ENCODE measurements at regions not wholly inside any gene's neighbourhood (a gene's known extent, or its start where the extent isn't known, plus 50 kb on each side); places are given as distances from the start of the nearest gene placed in this dataset.
"Not testable (repeated sequence)": the region's sequence is repeated elsewhere in the genome, so short reads cannot be mapped to it uniquely, and the experiment has no call there.

DNA sequence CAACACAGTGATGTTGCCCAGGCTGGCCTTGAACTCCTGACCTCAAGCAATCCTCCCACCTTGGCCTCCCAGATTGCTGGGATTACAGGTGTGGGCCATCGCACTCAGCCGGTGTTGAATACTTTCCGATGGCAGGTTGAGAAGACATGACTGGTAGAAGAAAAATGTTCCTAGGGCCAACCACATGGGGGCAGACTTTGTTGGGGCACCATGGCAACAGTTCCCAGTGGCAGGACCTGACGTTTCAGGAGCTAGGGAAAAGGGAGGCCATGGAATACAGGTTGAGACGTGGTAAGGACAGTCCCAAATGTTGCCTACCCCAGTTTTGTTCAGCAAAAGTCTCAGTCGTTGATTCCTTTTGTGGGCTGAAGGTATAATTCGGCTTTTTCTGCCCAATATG, 134.6 kb downstream of the ASMT start:
- no peak overlapping the region for H3K4me3 ChIP-seq (ENCODE audit: low read depth, low read length)
- TF ChIP-seq, protein P1, sequence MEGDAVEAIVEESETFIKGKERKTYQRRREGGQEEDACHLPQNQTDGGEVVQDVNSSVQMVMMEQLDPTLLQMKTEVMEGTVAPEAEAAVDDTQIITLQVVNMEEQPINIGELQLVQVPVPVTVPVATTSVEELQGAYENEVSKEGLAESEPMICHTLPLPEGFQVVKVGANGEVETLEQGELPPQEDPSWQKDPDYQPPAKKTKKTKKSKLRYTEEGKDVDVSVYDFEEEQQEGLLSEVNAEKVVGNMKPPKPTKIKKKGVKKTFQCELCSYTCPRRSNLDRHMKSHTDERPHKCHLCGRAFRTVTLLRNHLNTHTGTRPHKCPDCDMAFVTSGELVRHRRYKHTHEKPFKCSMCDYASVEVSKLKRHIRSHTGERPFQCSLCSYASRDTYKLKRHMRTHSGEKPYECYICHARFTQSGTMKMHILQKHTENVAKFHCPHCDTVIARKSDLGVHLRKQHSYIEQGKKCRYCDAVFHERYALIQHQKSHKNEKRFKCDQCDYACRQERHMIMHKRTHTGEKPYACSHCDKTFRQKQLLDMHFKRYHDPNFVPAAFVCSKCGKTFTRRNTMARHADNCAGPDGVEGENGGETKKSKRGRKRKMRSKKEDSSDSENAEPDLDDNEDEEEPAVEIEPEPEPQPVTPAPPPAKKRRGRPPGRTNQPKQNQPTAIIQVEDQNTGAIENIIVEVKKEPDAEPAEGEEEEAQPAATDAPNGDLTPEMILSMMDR (conservative IDR thresholded peaks at IDR 0.05; ENCODE audit: low read depth, low read length): no peak
- no peak for DNase-seq (ENCODE audit: low read depth)

DNA sequence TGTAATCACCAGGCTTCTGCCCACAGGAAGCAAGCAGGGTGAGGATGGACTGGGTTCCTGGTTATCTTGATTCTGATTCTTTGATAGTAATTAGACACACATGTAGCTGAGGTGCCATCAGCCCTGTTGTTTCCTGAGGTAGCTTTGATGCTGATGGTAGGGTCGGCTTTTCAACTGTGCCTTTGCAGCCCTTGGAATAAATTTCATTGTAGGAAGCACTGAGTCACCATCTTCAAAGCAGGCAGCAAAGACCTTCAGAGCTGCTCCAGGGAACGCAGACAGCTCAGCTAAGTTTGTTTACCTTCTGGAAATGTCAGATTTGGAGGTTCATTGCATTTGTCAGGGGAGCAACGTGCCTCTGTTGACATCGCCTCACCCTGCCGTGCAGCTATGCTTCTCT, 135.4 kb downstream of the ASMT start:
- no peak for DNase-seq (ENCODE audit: low read depth)
- TF ChIP-seq, protein P1 (conservative IDR thresholded peaks at IDR 0.05; ENCODE audit: low read depth, low read length): no peak
- H3K4me3 ChIP-seq (ENCODE audit: low read depth, low read length): no peak overlapping the region

DNA sequence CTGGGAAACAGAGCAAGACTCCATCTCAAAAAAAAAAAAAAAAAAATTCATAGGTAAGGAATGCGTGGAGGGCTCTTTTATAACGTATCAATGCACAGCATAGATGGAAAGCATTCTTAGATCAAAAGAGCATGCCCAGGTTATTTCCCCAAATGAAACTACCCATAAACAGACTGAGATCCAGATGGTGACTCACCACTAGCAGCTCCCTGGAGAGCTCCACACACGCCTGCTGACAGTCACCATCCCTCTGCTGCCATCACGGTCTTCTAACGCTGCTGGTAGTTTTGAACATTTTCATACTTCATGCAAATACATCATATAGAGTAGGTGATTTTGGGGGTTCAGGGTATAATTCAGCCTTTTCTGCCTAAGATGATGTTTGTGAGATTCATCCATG, 136.9 kb downstream of the ASMT start:
- no peak for DNase-seq (ENCODE audit: low read depth)
- TF ChIP-seq, protein P1 (conservative IDR thresholded peaks at IDR 0.05; ENCODE audit: low read depth, low read length): no peak
- H3K4me3 ChIP-seq (ENCODE audit: low read depth, low read length): no peak overlapping the region

DNA sequence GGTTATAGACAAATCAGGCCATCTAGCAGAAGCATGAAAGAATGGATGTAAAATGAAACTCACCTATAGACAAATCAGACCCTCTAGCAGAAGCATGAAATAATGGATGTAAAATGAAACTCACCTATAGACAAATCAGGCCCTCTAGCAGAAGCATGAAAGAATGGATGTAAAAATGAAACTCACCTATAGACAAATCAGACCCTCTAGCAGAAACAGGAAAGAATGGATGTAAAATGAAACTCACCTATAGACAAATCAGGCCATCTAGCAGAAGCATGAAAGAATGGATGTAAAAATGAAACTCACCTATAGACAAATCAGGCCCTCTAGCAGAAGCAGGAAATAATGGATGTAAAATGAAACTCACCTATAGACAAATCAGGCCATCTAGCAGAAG, 137.9 kb downstream of the ASMT start:
- not testable (repeated sequence) for H3K4me3 ChIP-seq (ENCODE audit: low read depth, low read length); DNase-seq (ENCODE audit: low read depth)

DNA sequence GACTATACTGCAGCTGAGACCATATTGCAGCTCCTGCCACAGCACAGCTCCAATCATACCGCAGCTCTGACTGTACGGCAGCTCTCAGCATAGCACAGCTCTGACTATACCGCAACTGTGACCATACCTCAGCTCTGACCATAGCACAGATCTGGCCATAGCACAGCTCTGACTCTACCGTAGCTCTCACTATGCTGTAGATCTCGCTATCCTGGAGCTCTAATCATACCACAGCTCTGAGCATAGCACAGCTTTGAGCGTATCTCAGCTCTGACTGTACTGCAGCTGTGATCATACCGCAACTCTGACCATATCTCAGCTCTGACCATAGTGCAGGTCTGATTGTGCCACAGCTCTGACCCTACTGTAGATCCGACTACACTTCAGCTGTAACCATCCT, 139.2 kb downstream of the ASMT start:
- H3K4me3 ChIP-seq (ENCODE audit: low read depth, low read length): no peak overlapping the region
- TF ChIP-seq, protein P1 (conservative IDR thresholded peaks at IDR 0.05; ENCODE audit: low read depth, low read length): no peak
- DNase-seq (ENCODE audit: low read depth): no peak

DNA sequence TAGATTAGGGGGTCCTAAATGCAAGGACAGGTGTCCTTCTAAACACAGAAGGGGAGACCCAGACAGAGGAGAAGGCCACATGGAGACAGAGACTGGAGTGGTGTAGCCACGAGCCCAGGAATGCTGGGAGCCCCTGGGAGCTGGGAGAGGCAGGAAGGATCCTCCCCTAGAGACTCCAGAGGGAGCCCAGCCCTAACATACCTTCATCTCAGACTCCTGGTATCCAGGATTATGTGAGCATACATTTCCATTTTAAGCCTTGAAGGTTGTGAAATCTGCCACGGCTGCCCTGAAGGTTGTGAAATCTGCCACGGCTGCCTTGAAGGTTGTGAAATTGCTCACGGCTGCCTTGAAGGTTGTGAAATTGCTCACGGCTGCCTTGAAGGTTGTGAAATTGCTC, 148.4 kb downstream of the ASMT start:
- DNase-seq (ENCODE audit: low read depth): no peak
- no peak overlapping the region for H3K4me3 ChIP-seq (ENCODE audit: low read depth, low read length)
- TF ChIP-seq, protein P1 (conservative IDR thresholded peaks at IDR 0.05; ENCODE audit: low read depth, low read length): no peak

DNA sequence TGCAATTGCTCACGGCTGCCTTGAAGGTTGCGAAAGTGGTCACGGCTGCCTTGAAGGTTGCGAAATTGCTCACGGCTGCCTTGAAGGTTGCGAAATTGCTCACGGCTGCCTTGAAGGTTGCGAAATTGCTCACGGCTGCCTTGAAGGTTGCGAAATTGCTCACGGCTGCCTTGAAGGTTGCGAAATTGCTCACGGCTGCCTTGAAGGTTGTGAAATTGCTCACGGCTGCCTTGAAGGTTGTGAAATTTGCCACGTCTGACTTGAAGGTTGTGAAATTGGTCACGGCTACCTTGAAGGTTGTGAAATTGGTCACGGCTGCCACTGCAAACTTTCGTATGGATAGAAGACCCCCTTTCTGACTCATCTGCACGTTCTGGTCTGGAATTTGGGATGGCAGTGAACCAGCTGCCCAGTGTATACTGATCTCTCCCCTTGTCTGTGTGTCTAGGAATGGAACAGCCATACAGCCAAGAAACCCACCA, 150.1 kb downstream of the ASMT start:
- H3K4me3 ChIP-seq (ENCODE audit: low read depth, low read length); DNase-seq (ENCODE audit: low read depth): not testable (repeated sequence)

DNA sequence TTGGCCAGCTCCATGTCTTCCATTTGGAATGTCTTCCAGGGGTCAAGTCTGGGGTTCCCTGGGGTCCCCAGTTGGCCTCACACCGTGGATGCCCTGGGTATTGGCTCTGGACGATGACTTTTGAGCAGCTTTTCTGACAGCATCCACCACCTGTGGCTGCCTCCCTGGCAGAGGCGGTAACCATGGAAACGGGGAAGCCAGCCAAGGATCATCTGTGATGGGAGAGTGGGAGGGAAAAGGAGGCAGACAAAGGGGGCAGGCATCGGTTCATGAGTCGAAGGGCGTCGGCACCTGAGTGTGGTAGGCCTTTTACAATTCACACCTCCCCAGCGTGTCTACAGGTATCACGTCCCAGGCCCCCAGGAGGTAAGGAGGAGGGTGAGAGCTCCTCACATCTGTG, 152.2 kb downstream of the ASMT start:
- DNase-seq (ENCODE audit: low read depth): no peak
- no peak overlapping the region for H3K4me3 ChIP-seq (ENCODE audit: low read depth, low read length)
- TF ChIP-seq, protein P1 (conservative IDR thresholded peaks at IDR 0.05; ENCODE audit: low read depth, low read length): no peak
